HEK293T (cell line): ENCODE measurements at regions not wholly inside any gene's neighbourhood (a gene's known extent, or its start where the extent isn't known, plus 50 kb on each side); places are given as distances from the start of the nearest gene placed in this dataset.

Experiments used
- CTCF ChIA-PET: fragments of 350-600 bp; formaldehyde crosslinking; extraction: SDS; loops from one replicate; lab custom pipeline; 2021; ENCODE audit warnings: antibody characterized with exemption, inconsistent platforms; lab: Yijun Ruan, JAX
- POLR2A ChIA-PET: fragments of 350-600 bp; formaldehyde crosslinking; extraction: SDS; loops from one replicate; lab custom pipeline; 2020; ENCODE audit warnings: antibody characterized with exemption, inconsistent platforms; lab: Yijun Ruan, JAX
- DNase-seq: peaks from one replicate; pipeline ENCODE4 v3.0.0; 2012; ENCODE audit warnings: mixed read lengths; ENCODE audit errors: extremely low spot score
- ARNT ChIP-seq: fragments of 450-650 bp; IDR thresholded peaks from 2 replicates; pipeline ENCODE4 v1.6.1; 2017; ENCODE audit warnings: mild to moderate bottlenecking
- BHLHE40 ChIP-seq: fragments of 450-650 bp; IDR thresholded peaks from 2 replicates; pipeline ENCODE4 v1.6.1; 2016; ENCODE audit warnings: mild to moderate bottlenecking, moderate library complexity, borderline replicate concordance
- CTBP1 ChIP-seq: fragments of 450-650 bp; IDR thresholded peaks from 2 replicates; pipeline ENCODE4 v1.6.1; 2016; ENCODE audit warnings: borderline replicate concordance
- ELF4 ChIP-seq: fragments of 450-650 bp; IDR thresholded peaks from 2 replicates; pipeline ENCODE4 v1.6.1; 2017; ENCODE audit warnings: antibody characterized with exemption
- FOXA1 ChIP-seq: fragments of 450-650 bp; IDR thresholded peaks from 2 replicates; pipeline ENCODE4 v1.6.1; 2016; ENCODE audit warnings: mild to moderate bottlenecking
- FOXK2 ChIP-seq: fragments of 450-650 bp; IDR thresholded peaks from 2 replicates; pipeline ENCODE4 v1.6.1; 2016; ENCODE audit warnings: mild to moderate bottlenecking
- FOXM1 ChIP-seq: fragments of 450-650 bp; IDR thresholded peaks from 2 replicates; pipeline ENCODE4 v1.6.1; 2017; ENCODE audit warnings: mild to moderate bottlenecking, borderline replicate concordance
- HDGF ChIP-seq: fragments of 450-650 bp; IDR thresholded peaks from 2 replicates; pipeline ENCODE4 v1.6.1; 2017; ENCODE audit warnings: antibody characterized with exemption, borderline replicate concordance
- L3MBTL2 ChIP-seq: fragments of 450-650 bp; conservative IDR thresholded peaks from 2 replicates; pipeline ENCODE4 v1.6.1; 2016; ENCODE audit warnings: mild to moderate bottlenecking
- LEF1 ChIP-seq: fragments of 450-650 bp; IDR thresholded peaks from 2 replicates; pipeline ENCODE4 v1.6.1; 2017; ENCODE audit warnings: mild to moderate bottlenecking, borderline replicate concordance
- NFRKB ChIP-seq: fragments of 450-650 bp; IDR thresholded peaks from 2 replicates; pipeline ENCODE4 v1.6.1; 2016; ENCODE audit warnings: mild to moderate bottlenecking, moderate library complexity
- PKNOX1 ChIP-seq: fragments of 450-650 bp; IDR thresholded peaks from 2 replicates; pipeline ENCODE4 v1.6.1; 2016
- SP1 ChIP-seq: fragments of 450-650 bp; IDR thresholded peaks from 2 replicates; pipeline ENCODE4 v1.6.1; 2017
- SUZ12 ChIP-seq: fragments of 450-650 bp; IDR thresholded peaks from 2 replicates; pipeline ENCODE4 v1.6.1; 2016; ENCODE audit warnings: mild to moderate bottlenecking
- TARDBP ChIP-seq: fragments of 450-650 bp; IDR thresholded peaks from 2 replicates; pipeline ENCODE4 v1.6.1; 2016
- ZNF384 ChIP-seq: fragments of 450-650 bp; IDR thresholded peaks from 2 replicates; pipeline ENCODE4 v1.6.1; 2016

GRCh38 chr10:44197646-44198045, 187.3 kb downstream of the CXCL12 start:
- TF ChIP-seq SUZ12 (no peak), ZNF384 (no peak), BHLHE40 (no peak), SP1 (no peak), FOXM1 (no peak), L3MBTL2 (no peak), CTBP1 (no peak), ELF4 (no peak), PKNOX1 (no peak), LEF1 (no peak), TARDBP (no peak), HDGF (no peak)

GRCh38 chr10:44196336-44196735, 188.6 kb downstream of the CXCL12 start:
- POLR2A ChIA-PET = no interaction called here
- DNase-seq = no peak
- CTCF ChIA-PET = no interaction called here
- TF ChIP-seq PKNOX1 (no peak), FOXK2 (no peak), FOXM1 (no peak), SUZ12 (no peak), ARNT (no peak), ELF4 (no peak), L3MBTL2 (no peak), LEF1 (no peak), BHLHE40 (no peak), ZNF384 (no peak), FOXA1 (no peak), SP1 (no peak), NFRKB (no peak), CTBP1 (no peak), HDGF (no peak), TARDBP (no peak)

More at GRCh38 chr10:44197646-44198045, 187.3 kb downstream of the CXCL12 start:
- CTCF ChIA-PET = no interaction called here
- DNase-seq = no peak
- POLR2A ChIA-PET = no interaction called here

GRCh38 chr10:44196008-44196320, 188.9 kb downstream of the CXCL12 start:
- TF ChIP-seq PKNOX1 (no peak), LEF1 (no peak)
- POLR2A ChIA-PET = no interaction called here
- DNase-seq = no peak
- CTCF ChIA-PET = no interaction called here

- POLR2A ChIA-PET = no interaction called here
- DNase-seq = no peak
- TF ChIP-seq PKNOX1 = no peak
- CTCF ChIA-PET = no interaction called here
These were observed 189.5 kb downstream of the CXCL12 start for GRCh38 chr10:44195112-44196007.

GRCh38 chr10:44194435-44194834, 190.5 kb downstream of the CXCL12 start:
- ChIA-PET POLR2A (no interaction called here), CTCF (no interaction called here)
- DNase-seq = no peak
- TF ChIP-seq L3MBTL2 = no peak
- TF ChIP-seq ARNT = no peak
- TF ChIP-seq SUZ12 = no peak
- no peak for TF ChIP-seq SP1
- TF ChIP-seq PKNOX1 = no peak
- TF ChIP-seq CTBP1 = no peak
- TF ChIP-seq ELF4 = no peak
- no peak for TF ChIP-seq LEF1
- no peak for TF ChIP-seq FOXK2
- TF ChIP-seq NFRKB = no peak
- TF ChIP-seq BHLHE40 = no peak
- no peak for TF ChIP-seq TARDBP
- no peak for TF ChIP-seq HDGF
- no peak for TF ChIP-seq ZNF384
- no peak for TF ChIP-seq FOXA1
- no peak for TF ChIP-seq FOXM1
